CD4-positive, alpha-beta T cell treated with Interleukin-17A for 4 hours (primary cell): ENCODE measurements at regions not wholly inside any gene's neighbourhood (a gene's known extent, or its start where the extent isn't known, plus 50 kb on each side); places are given as distances from the start of the nearest gene placed in this dataset.
"Not testable (repeated sequence)": the region's sequence is repeated elsewhere in the genome, so short reads cannot be mapped to it uniquely, and the experiment has no call there.

Experiments
- DNase-seq: peaks from one replicate; pipeline ENCODE4 v3.0.0-alpha.2; 2020; ENCODE audit warnings: mixed read lengths

DNA sequence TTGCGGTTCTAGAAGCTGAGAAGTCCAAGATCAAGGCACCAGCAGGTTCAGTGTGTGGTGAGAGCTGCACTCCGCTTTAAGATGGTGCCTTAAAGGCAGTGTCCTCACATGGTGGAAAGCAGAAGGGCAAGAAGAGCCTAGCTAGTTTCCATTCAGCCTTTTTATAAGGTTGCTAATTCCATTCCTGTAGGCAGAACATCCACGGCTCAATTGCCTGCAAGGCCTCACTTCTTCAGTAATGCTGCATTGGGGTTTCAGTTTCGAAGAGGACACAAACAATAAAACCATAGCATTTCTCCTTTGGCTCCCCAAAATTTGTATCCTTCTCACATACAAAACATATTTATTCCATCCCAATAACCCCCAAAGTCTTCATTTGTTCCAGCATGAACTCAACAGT lies 109.5 kb upstream of the KCND2 start:
- no peak for DNase-seq

DNA sequence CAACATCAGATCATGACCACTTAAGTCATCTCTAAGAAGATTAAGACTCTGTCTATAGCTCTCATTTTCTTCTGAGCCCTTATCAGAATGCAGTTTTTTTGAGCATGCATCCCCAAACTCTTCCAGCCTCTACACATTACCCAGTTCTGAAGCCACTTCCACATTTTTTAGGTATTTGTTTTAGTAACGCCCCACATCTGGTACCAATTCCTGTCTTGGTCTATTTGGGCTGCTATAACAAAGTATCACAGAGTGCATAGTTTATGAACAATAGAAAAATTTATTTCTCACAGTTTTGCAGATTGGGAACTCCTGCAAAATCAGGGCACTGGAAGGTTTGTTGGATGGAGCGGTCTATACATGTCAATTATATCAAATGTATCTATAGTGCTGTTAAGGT lies 107.7 kb upstream of the KCND2 start:
- no peak for DNase-seq

DNA sequence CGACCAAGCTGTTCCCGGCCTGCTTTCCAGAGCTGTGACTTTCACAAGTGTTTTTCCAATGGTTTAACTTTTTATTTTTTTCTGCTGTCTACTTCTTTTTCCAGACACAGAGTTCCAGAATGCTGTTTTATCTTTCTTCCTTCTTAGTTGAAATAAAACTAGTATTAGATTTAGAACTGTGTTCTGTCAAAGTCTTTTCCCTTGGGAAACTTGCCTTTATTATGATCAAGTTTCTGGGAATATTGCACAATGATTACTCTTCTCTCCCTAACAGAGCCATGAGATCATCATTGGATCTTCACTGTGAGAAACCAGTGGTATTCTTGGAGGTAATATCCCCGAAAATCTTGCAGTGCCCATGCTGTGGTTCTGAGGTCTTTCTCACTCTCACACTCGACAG lies 104.9 kb upstream of the KCND2 start:
- DNase-seq: no peak

DNA sequence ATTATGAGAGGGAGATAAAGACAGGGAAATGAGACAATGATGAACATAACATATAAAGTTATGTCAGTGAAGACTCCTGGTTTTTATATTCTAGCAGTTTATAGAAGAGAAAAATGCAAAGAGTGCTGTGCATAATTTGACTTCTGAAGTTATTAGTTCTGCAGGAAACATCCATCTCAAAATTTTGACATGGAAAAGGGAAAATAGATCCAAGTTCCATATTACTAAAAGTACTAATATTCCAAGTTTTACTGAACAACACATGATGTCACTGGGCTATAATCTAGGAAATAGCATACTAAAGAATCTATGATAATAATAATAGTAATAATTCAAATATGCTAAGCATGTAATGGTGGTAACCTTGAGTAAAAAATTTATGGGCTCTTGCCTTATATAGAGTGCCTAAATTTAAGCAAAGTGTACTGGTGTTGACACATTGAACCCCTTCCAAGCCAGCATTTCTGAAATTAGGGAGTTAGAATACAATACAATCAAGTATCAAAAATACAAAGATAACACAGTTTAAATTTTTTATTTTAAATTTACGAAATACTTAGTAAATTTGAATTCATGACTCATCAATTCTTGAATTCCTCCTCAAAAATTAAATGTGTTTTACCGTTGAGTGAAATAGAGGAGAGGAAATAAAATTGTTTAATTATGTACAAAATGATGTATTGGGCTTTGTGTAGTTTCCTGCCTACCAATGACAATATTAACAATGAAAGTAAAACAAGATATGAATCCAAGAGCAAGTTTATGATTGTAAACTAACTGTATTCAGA lies 102.8 kb upstream of the KCND2 start:
- DNase-seq: no peak

DNA sequence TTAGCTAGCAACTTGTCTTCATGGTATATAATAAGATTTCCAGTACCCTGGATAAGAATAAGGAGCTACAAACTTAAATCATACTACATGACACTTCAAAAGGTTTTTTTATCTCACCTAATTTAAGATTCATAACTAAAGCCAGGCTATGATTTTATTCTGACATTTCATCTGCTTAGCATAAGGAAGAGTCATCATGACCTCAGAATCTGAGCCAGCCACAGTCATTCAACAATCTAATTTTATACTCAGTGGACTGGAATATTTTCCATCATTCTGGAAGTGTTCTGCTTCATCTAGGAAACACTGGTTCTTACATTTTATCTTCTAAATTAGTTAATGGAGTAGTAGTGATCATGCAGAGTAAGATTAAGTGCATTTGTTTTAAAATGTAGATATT lies 102.1 kb upstream of the KCND2 start:
- no peak for DNase-seq

DNA sequence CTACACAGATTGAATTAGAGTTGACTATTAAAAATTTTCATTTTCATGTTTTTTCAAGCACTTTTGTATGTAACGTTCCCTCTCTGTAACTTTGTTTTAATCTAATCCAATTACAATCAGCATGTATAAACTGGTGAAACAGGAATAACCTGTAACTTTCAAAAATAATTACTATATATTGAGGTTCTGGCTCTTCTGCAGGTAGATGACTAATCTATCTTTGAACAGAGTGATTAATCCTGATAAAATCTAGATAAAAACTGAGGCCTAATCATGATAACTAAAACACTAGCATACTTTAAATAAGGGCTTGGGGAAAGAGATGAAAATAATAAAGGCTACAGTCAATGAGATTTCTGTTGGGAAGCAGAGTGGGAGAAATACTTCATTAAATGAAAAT lies 101.6 kb upstream of the KCND2 start:
- no peak for DNase-seq

DNA sequence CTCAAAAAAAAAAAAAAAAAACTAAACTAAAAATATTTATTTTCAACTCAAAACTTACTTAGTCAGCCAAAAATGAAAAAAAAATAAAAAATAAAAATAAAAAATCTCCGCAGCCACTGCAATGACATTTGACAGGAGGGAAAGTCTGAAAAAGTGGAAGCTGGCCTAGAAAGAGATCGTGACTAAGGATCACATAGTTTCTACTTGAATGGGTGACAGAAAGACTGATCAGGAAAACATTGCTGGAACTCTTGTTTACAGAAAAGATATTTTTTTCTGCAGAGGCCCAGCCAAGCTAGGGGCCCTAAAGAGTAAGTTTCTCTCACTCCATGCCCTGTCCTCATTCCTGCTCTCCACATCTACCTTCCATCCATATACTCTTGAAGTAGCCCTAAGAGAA lies 92.8 kb upstream of the KCND2 start:
- DNase-seq: no peak

DNA sequence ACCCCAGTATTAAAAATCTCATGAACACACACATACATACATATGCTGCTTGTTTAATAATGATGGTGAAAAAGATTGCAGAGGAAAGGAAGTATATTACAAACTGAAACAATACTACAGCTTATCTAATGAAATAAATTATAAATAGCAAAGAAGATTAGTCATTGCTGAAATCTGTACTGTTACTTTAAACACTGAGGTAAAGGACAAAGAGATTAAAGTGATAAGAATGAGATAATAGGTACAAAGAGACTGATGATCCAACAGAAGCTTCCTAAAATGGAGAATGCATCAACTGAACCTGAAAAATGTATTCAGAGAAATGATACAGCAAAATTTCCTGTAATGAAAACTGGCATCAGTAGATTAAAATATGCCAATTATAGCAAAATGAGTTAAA lies 91.5 kb upstream of the KCND2 start:
- no peak for DNase-seq

DNA sequence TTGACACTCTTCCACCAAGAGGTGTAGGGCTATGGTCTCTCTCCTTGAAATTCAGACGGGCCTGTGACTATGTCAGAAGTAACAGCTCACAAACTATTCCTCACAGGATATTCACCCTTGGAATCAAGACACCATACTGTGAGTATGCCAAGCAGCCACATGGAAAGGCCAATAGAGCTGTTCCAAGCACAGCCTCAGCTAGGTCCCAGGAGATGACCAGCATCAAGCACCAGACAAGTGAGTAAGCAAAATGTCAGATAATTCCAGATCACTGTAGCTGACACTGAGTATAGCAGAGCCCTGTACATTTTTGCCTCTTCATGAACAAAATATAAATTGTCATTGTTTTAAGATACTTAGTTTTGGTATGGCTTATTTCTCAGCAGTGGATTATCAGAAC lies 88.1 kb upstream of the KCND2 start:
- no peak for DNase-seq

DNA sequence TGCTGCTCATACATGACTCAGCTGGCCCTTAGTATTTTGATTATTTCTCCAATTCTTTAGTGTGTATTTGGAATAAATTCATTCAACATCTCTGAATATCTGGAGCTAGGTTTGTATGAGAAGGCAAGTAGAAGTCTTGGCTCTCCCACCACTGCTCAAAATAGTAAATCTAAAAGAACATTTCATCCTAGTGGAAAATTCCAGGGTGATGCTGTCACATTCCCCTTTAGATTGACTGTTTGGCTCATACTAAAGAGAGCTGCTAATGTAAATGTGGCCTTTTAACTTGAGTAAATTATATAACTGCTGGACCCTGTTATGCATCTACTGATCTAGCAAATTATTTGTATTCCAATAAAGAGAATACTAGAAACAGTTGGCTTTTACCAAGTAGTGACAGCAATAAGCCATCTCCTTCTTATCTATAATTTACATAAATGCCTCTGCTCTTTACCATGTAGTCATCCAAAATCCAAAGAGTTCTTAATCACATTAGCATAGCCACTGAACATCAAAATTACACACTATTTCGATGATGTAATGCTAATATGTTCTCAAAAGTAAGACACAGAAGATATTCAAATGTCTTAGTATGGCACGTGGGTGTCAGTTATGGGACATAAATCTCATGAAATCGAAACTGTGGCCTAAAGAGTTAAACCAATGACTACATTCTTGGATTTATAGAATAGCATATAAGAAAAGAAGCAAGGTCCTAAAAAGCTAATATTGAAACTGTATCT lies 86.9 kb upstream of the KCND2 start:
- no peak for DNase-seq

DNA sequence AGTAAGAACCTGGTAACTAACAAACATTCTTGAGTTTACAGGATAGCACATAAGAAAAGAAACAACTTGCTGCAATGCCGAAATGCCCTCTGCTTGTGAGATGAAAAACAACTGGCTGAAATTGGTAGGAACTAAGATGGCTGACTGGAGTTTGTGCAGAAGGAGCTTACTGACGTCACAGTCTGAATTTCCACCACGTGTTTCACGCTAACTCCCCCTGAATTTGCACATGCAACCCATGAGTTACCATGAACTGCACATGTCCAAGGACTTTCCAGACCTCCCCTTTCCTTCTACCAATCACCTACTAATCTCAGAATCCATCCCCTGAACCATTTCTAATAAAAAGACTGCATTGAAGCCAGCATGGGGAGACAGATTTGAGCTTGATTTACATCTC lies 86.3 kb upstream of the KCND2 start:
- DNase-seq: no peak

DNA sequence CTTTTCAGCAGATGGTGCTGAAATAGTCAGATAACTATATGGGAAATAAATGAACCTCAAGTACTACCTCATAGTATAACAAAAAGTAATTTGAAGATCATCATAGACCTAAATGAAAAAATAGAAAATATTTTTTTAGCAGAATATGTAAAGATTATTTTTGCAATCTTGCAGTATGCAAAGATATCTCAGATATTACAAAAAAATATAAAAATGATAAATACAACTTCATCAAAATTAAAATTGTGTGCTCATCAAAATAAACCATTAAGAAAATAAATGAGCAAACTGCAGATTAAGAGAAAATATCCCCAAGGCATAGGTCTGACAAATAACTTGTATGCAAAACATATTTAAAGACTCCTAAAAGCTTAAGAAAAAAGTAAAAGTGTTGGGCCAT lies 83.4 kb upstream of the KCND2 start:
- no peak for DNase-seq

DNA sequence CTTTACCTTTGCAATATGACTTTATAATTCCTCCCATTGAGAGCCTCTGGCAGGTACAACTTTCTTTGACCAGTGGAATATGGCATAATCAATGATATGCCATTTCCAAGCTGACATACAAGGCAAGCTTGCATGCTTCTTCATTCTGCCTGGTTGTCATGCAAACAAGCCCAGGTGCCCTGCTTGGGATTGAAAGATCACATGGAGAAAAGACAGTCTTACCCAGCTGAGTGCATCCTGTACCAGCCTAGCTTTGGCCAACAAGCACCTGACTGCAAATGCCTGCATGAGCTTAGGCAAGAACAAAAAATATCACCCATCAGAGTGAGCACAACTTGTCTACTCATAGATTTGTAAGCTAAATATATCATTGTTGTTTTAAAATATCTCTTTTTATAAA lies 82.9 kb upstream of the KCND2 start:
- no peak for DNase-seq

DNA sequence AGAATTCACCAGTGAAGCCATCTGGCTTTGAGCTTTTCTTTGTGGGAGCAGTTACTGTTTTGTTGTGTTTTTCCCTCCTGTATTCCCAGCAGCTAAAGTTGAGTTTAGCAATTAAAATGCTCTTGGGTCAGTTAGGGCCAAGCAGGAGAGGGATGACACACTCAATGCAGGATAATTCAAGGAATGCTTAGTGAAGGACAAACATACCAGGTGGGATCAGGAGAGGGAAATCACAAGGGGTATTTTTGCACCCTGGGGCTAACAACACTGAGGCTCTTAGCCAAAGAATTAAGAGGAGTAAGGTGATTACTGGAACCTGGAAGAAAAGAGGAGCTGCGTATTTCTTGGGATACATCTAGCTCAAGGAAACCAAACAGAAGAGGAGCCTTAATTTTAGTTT lies 82.4 kb upstream of the KCND2 start:
- DNase-seq: no peak

DNA sequence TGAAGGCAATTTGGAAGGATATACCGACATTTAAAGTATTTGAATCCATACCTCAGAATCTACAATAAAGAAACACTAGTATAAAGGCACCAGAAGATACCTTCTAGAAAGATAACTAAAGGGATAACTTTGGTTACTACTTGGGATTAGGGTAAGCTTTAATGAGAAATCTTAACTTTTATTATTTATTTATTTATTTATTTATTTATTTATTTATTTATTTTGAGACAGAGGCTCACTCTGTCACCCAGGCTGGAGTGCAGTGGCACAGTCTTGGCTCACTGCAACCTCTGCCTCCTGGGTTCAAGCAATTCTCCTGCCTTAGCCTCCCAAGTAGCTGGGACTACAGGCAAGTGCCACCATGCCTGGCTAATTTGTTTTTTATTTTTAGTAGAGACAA lies 81.6 kb upstream of the KCND2 start:
- not testable (repeated sequence) for DNase-seq

DNA sequence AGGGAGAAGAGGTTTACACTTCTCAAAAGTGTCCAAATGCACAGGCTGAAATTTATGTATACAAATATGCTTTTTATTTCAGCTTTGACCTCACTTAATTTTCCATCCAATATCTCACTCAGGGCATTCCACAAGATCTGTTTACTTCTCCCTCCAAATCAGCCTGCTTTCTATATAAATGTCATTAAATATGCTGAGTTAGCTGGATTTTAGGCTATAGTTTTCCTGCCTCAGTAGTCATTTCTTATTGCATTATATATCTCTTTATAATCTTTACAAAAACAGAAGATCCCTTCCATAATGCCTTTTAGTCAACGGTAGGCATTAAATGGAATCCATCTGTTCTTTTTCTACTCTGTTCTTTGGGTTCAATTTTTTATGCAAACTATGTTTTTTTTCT lies 71.7 kb upstream of the KCND2 start:
- DNase-seq: no peak

DNA sequence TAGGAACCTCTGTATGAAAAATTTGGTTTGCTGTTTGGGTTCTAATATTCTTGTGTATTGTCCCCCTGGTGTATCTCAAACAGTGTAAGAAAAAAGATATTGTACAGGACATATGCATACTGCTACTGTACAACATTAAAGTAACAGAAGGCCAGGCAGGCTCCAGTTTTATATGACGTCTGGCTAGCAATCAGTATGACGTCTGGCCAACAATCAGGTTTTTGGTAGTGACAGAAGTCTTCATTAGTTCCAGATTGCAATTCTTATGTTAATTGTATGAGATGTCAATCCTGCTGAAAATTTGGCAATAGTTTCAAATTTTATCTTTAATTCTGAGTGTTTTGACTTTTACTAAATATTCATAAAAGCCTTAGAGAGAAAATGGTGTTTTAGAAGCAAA lies 67.9 kb upstream of the KCND2 start:
- DNase-seq: no peak

DNA sequence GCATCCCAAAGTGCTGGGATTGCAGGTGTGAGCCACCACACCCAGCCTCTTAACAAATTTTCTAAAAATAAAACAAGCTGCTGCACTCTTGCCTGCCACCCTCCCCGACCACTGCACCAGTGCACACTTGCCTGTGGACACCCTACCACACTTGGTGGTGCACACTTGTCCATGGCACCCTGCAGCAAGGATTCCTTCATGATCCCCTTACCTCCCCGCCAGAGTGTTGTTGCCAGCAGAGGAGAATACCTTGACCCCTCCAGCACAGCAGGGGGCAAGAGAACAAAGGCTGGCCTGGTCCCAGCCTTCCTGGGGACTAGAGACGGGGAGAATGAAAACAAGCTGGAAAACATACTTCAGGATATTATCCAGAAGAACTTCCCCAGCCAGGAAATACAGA lies 65.9 kb upstream of the KCND2 start:
- DNase-seq: no peak

DNA sequence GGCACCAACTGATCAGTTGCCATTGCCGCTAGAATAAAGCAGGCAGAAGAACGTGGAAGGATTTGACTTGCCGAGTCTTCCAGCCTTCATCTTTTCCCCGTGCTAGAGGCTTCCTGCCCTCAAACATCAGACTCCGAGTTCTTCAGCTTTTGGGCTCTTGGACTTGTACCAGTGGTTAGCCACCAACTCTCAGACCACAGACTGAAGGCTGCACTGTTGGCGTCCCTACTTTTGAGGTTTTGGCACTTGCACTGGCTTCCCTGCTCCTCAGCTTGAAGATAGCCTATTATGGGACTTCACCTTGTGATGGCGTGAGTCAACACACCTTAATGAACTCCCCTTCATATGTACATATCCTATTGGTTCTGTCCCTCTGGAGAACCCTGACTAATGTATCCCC lies 57.3 kb upstream of the KCND2 start:
- no peak for DNase-seq

DNA sequence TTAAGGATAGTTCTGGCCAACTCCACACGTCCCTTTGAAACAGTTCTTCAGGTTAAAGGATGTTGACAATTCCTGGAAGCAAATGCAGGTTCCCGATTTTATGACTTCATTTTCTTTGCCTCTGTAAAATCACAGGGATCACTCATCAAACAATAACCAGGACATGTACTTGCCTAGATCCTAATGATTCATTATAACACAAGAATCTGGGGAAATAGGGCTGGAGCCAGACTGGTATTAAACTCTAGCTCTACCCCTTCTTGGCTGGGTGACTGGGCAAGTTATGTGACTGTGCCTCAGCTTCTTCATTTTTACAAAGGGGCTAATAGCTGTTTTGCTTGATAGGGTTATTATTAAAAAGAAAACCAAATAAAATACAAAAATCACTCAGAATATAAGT lies 56.0 kb upstream of the KCND2 start:
- DNase-seq: no peak

DNA sequence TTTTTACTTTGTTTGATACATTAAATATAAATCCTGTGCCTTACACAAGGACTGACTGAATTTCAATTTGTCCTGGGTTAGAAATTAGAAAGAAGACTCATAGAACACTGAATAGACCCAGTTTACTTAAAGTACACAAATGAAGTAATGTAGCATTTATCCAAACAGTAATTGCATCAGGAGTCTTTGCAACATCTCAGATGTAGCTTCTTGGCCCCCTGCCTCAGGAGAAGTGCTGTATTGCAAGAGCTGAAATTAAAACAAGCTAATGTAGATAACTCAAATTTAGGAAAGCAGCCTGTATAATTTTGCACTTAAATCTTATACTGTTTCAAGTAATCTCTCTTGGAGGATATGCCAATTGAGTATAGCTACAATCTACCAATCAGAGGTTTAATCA lies 54.3 kb upstream of the KCND2 start:
- no peak for DNase-seq

DNA sequence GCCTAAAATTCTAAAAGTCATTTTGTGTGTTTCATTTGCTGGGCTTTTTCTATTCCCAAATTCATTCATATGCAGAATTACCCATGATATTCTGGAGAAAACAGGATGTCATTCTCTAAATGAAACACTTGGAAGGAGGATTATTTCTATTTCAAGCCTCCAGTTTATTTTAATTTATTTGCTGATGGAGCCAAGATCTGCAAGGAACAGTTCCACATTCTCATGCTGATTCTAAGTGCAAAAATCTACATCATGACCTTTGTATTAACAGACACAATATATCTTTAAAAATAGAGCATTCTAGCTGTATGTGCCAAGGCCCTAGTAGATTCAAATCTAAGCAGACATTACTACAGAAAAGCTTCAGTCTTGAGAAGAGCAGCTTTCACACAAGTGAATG lies 51.3 kb upstream of the KCND2 start:
- no peak for DNase-seq
